Naive B cell (primary cell): ENCODE measurements at regions not wholly inside any gene's neighbourhood (a gene's known extent, or its start where the extent isn't known, plus 50 kb on each side); places are given as distances from the start of the nearest gene placed in this dataset.
A peak's percentile ranks its signal among the peaks of the same experiment; 100 is the strongest.
"Not testable (repeated sequence)": the region's sequence is repeated elsewhere in the genome, so short reads cannot be mapped to it uniquely, and the experiment has no call there.

ENCODE experiments used
- ATAC-seq, 2 donors: fragments of 150-1000 bp; cut with Tn5 transposase; 2 replicates each; pipeline ENCODE4 v1.10.0; 2021; ENCODE audit warnings: low read depth in 2 of 2, mild to moderate bottlenecking in 2 of 2, moderate library complexity in 2 of 2
- DNase-seq: peaks from one replicate; pipeline ENCODE4 v3.0.0; 2022
- H3K27ac Mint-ChIP-seq, 6 donors: one replicate each; pipeline ENCODE4 v1.8.0; 2020 to 2022; ENCODE audit warnings: mild to moderate bottlenecking in 6 of 6, mixed read lengths in 6 of 6, moderate library complexity in 5 of 6, inconsistent platforms in 2 of 6
- H3K27me3 Mint-ChIP-seq, 3 donors: one replicate each; pipeline ENCODE4 v1.8.0; 2021 to 2022; ENCODE audit warnings: mixed read lengths in 3 of 3, mild to moderate bottlenecking in 1 of 3
- H3K36me3 Mint-ChIP-seq, 2 donors: one replicate each; pipeline ENCODE4 v1.8.0; 2020 to 2022; ENCODE audit warnings: mixed read lengths in 2 of 2, inconsistent platforms in 1 of 2, mild to moderate bottlenecking in 1 of 2
- H3K4me1 Mint-ChIP-seq, 3 donors: one replicate each; pipeline ENCODE4 v1.8.0; 2020 to 2022; ENCODE audit warnings: mixed read lengths in 3 of 3, inconsistent platforms in 1 of 3, mild to moderate bottlenecking in 1 of 3, moderate library complexity in 1 of 3
- H3K4me3 Mint-ChIP-seq, 8 donors: one replicate each; pipeline ENCODE4 v1.8.0; 2020 to 2022; ENCODE audit warnings: mild to moderate bottlenecking in 8 of 8, mixed read lengths in 8 of 8, moderate library complexity in 8 of 8, inconsistent platforms in 2 of 8
- H3K9me3 Mint-ChIP-seq, 7 donors: one replicate each; pipeline ENCODE4 v1.8.0; 2020 to 2022; ENCODE audit warnings: mixed read lengths in 7 of 7, mild to moderate bottlenecking in 5 of 7, inconsistent platforms in 2 of 7, moderate library complexity in 1 of 7

GRCh38 chr13:19072956-19073706, 108.5 kb downstream of the TUBA3C start:
- H3K4me1 Mint-ChIP-seq, H3K27me3 Mint-ChIP-seq, H3K27ac Mint-ChIP-seq, ATAC-seq, H3K4me3 Mint-ChIP-seq, H3K36me3 Mint-ChIP-seq, DNase-seq: not testable (repeated sequence)
- H3K9me3 Mint-ChIP-seq = peaks cover 4 to 13% (median 6%) of the 10 kb centered on the region in 7 donors

DNA sequence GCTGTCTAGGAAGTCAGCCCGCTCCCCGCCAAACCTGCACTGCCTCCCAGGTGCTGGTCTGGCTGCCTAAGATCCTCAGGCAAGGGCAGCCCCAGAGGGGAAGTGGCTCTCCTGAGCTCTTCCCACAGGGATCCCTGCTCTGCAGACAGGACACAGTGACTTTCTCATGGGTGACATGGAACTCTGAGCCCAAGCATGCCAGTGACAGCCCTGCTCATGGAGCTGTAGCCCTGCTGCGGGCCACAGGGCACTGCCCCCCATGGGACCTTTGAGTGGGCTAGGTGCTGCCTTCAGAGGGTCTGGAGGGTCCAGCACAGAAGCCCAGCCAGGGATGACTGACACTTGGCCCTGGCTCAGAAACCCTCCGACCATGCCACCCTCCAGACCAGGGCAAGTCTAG, 109.1 kb downstream of the TUBA3C start:
- ATAC-seq = no peak

DNA sequence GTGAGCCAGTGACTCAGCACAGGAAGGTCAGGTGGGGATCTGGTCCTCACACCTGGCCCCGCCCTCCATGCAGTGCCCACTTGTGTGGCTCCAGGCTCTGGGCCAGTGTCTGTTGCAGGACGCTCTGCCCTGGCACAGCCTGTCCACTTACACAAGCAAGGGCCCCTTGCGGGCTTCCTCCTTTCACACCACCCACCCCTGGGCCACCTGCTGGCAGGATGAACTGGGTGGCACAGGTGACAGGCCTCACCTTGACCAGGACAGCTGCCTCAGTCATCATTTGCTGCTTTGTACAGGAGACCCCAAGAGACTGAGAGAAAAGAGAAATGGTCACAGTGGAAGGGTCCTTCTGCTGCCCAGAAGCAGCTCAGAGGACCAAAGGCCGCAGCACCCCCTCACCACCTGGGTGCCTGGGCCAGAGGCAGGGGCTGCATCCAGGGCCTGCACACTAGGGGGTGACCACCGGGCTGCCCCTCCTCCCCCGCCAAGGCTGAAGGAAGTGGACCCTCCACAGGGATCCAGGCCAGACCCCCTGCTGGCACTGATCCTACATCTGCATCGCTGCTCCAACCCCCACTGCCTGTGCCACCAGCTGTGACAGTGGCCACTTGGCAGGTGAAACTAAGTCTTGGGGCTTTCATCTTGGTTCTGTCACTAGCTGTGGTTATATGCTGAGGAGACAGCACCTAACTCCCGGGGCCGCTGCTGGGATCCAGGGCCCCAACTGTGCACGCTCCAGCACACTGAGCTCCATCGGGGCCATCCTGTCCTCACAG, 110.3 kb downstream of the TUBA3C start:
- Mint-ChIP-seq H3K27me3 (no peaks in the 10 kb centered on the region), H3K9me3 (peaks cover 3 to 13% (median 8%) of the 10 kb centered on the region in 7 donors), H3K4me1 (peaks cover 0 to 4% (median 0%) of the 10 kb centered on the region in 3 donors), H3K4me3 (no peak overlapping the region), H3K36me3 (peaks cover 0 to 8% of the 10 kb centered on the region in 2 donors), H3K27ac (no peak overlapping the region)
- no peak for DNase-seq
- no peak for ATAC-seq

More for the DNA sequence above, 109.1 kb downstream of the TUBA3C start:
- no peak overlapping the region for H3K4me3 Mint-ChIP-seq
- H3K36me3 Mint-ChIP-seq = peaks cover 0 to 8% of the 10 kb centered on the region in 2 donors
- H3K9me3 Mint-ChIP-seq = peaks cover 4 to 13% (median 6%) of the 10 kb centered on the region in 7 donors
- no peaks in the 10 kb centered on the region for H3K27me3 Mint-ChIP-seq
- no peak for DNase-seq
- H3K4me1 Mint-ChIP-seq = peaks cover 0 to 4% (median 0%) of the 10 kb centered on the region in 3 donors
- no peak overlapping the region for H3K27ac Mint-ChIP-seq

DNA sequence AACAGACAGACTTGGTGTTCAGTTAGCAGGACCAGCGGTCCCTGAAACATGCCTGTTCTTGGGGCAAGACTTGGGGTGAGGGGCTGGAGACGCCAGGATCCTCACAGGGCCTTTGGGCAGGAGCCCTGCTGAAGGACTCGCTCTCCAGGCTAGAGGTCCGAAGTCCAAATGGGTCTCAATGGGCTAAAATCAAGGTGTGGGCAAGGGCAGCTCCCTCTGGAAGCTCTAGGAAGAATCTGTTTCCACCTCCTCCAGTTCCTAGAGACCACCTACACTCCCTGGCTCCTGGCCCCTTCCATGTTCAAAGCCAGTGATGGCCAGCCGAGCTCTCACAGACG, 111.3 kb downstream of the TUBA3C start:
- DNase-seq (no peak), ATAC-seq (no peak)
- H3K4me3 Mint-ChIP-seq = no peak overlapping the region
- peaks cover 0 to 4% (median 0%) of the 10 kb centered on the region in 3 donors for H3K4me1 Mint-ChIP-seq
- H3K36me3 Mint-ChIP-seq = peaks cover 0 to 8% of the 10 kb centered on the region in 2 donors
- H3K27me3 Mint-ChIP-seq = no peaks in the 10 kb centered on the region
- H3K9me3 Mint-ChIP-seq = peaks cover 6 to 16% (median 9%) of the 10 kb centered on the region in 7 donors
- no peak overlapping the region for H3K27ac Mint-ChIP-seq

DNA sequence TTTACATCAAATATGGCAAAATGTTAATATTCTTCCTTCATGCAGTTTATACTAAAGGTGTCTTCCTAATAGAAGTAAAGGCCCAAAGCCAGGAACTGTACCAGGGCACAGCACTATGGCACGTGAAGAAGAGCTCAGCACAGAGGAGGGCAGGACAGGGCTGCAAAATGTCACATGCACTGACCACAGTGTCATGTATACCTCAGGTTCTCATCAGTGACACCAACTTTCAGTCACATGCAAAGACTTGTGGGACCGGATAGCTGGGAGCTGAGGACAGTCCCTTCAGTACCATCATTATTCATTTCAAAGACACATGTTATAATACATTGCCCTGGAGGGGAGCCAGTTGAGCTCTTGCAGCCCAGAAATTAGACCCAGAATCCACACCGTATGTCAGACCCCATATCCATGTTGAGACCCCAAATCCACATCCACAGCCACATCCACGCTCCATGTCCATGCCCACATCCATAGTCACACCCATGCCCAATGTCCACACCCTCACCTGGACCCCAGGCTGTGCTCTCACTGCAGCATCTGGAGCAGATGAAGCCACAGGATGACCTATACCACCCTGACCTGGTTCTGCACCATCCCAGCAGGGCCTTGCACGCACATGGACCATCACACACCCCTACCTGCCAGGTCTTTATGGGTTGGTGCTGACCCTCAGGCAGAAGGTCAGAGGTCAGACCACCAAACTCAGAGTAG, 111.8 kb downstream of the TUBA3C start:
- Mint-ChIP-seq H3K4me3 (peak overlapping the region in 1 of 8 donors; percentile 48), H3K9me3 (peaks cover 5 to 16% (median 9%) of the 10 kb centered on the region in 7 donors), H3K27ac (no peak overlapping the region), H3K36me3 (peaks cover 0 to 6% of the 10 kb centered on the region in 2 donors), H3K27me3 (no peaks in the 10 kb centered on the region), H3K4me1 (peaks cover 0 to 4% (median 0%) of the 10 kb centered on the region in 3 donors)
- ATAC-seq (no peak), DNase-seq (no peak)

DNA sequence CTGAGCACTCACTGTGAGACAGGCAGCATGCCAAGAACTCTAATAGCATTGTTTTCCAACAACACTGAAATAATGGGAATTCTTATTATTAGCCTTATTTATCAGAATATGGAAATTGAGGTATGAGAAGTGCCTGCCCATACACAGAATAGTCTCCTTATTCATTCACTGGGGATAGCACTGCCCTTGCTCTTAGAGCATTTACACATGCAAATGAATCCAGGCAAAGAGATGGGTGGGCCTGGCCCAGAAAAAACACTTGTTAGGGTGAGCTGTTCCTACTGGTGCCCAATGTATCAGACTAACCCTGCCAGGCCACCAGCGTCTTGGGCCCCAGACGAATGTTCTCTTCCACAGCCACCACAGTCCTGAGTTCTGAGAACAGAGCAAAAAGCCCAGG, 112.9 kb downstream of the TUBA3C start:
- ATAC-seq (no peak), DNase-seq (no peak)
- Mint-ChIP-seq H3K4me1 (no peaks in the 10 kb centered on the region), H3K4me3 (no peak overlapping the region), H3K27me3 (no peaks in the 10 kb centered on the region), H3K27ac (no peak overlapping the region), H3K36me3 (no peaks in the 10 kb centered on the region), H3K9me3 (peaks cover 5 to 21% (median 11%) of the 10 kb centered on the region in 7 donors)

- Mint-ChIP-seq H3K27me3 (no peaks in the 10 kb centered on the region), H3K4me3 (no peak overlapping the region), H3K9me3 (peaks cover 5 to 26% (median 17%) of the 10 kb centered on the region in 7 donors), H3K36me3 (no peaks in the 10 kb centered on the region), H3K4me1 (no peaks in the 10 kb centered on the region), H3K27ac (no peak overlapping the region)
- DNase-seq (no peak), ATAC-seq (no peak)
These were observed 113.9 kb downstream of the TUBA3C start for GRCh38 chr13:19067767-19068166.

DNA sequence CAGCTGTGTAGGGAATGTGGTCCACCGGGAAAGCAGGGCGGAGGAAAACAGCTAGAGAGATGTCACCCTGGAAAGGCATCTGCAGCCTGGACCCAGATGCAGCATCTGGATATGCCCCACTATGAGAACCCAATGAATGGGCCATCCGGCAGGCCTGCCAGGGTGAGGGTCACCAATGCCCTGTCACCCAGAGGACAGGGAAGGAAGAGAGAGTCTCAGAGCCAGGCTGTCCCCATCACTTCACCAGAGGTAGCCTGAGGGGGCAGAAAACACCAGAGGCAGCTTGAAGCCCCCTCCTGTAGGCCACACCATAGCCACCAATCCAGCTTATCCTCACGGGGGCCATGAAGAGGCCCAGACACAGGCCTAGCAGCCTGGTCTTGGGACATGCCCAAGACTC, 118.8 kb downstream of the TUBA3C start:
- DNase-seq (no peak), ATAC-seq (no peak)
- H3K9me3 Mint-ChIP-seq = peaks cover 5 to 29% (median 20%) of the 10 kb centered on the region in 7 donors
- H3K27me3 Mint-ChIP-seq = no peaks in the 10 kb centered on the region
- no peak overlapping the region for H3K4me3 Mint-ChIP-seq
- no peak overlapping the region for H3K27ac Mint-ChIP-seq
- H3K36me3 Mint-ChIP-seq = no peaks in the 10 kb centered on the region
- no peaks in the 10 kb centered on the region for H3K4me1 Mint-ChIP-seq

DNA sequence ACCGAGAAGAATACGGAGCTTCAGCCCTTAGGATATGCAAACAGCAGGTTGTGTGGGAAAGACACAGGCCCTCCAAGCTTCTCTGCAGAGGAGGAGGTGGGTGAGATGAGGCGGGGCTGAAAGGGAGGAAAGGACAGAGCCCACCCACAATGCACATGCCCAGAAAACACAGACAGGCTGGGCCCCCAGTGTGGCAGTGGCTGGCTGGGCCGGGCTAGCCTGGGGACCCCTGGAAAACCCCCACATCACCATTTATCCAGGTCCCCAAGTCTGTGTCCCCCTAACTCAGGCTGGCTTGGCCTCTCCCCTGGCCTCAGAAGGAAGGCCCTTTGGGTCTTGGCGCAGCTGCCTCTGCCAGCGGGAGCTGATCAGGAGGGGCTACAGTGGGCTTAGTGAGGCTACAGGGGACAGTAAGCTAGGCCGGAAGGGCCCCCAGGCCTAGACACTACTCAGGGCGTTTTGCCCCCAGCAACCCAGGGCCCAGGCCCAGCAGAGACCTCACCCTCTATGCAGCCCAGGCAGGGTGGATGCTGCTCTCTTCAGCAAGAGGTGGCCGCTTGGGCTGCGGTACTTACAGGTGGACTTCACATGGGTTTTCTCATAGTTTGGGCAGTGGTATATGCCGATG, 119.5 kb downstream of the TUBA3C start:
- no peak for DNase-seq
- H3K27me3 Mint-ChIP-seq = no peaks in the 10 kb centered on the region
- no peak overlapping the region for H3K27ac Mint-ChIP-seq
- no peaks in the 10 kb centered on the region for H3K36me3 Mint-ChIP-seq
- peaks cover 5 to 29% (median 20%) of the 10 kb centered on the region in 7 donors for H3K9me3 Mint-ChIP-seq
- H3K4me1 Mint-ChIP-seq = no peaks in the 10 kb centered on the region
- no peak overlapping the region for H3K4me3 Mint-ChIP-seq
- no peak for ATAC-seq

DNA sequence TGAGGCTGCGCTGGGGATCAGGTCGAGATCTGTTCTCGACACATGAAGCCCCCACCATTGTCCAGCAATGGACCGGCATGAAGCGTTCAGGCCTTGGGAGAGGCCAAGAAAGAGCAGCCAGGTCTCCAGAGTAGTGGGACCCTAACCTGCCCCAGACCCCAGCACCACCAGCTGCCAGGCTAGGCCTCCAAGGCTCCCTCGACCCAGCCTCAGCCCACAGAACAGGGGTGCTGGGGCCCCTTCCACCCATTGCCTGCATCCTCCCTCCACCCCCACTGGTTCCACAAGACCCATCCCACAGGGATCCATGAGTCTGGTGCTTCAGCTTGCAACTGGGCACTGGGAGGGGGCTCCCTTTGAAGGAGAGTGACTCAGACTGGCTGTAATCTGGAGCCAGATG, 120.3 kb downstream of the TUBA3C start:
- Mint-ChIP-seq H3K9me3 (peaks cover 5 to 27% (median 19%) of the 10 kb centered on the region in 7 donors), H3K36me3 (no peaks in the 10 kb centered on the region), H3K27me3 (no peaks in the 10 kb centered on the region), H3K4me3 (no peak overlapping the region), H3K27ac (no peak overlapping the region), H3K4me1 (no peaks in the 10 kb centered on the region)
- ATAC-seq (no peak), DNase-seq (no peak)

DNA sequence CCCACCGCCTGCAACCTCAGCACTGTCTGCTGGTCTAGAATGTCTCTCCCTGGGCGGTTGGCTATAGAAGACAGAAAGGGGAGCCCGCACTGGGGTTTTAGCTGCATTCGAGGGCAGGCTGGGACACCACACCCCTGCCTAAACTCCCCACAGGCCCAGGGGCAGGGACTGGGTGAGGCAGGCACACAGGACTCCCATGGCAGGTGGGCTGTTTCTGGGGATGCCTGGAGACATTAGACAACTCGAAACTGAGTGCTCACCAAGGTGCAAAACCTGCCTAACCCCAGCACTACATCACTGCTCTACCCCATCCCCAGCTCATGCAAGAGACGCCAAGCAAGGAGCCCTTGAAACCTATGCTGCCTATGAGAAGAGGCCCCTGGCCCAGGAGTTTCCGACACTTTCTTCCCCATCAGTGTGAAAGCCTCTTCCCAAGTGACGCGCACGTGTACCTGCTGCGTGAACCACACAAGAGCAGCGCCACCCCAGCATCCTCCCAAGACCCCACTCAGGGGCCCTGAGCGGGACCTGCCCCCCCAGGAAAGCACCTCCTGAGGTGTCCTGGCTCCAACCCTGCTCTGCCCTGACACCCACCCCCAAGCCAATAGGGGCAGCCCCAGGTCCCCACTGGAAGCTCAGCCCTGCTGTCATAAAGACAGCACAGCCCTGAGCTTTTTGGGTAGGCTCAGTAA, 121.2 kb downstream of the TUBA3C start:
- no peak overlapping the region for H3K4me3 Mint-ChIP-seq
- no peak for ATAC-seq
- H3K9me3 Mint-ChIP-seq = peaks cover 5 to 21% (median 16%) of the 10 kb centered on the region in 7 donors
- no peaks in the 10 kb centered on the region for H3K4me1 Mint-ChIP-seq
- no peaks in the 10 kb centered on the region for H3K36me3 Mint-ChIP-seq
- no peak overlapping the region for H3K27ac Mint-ChIP-seq
- DNase-seq = no peak
- H3K27me3 Mint-ChIP-seq = no peaks in the 10 kb centered on the region

DNA sequence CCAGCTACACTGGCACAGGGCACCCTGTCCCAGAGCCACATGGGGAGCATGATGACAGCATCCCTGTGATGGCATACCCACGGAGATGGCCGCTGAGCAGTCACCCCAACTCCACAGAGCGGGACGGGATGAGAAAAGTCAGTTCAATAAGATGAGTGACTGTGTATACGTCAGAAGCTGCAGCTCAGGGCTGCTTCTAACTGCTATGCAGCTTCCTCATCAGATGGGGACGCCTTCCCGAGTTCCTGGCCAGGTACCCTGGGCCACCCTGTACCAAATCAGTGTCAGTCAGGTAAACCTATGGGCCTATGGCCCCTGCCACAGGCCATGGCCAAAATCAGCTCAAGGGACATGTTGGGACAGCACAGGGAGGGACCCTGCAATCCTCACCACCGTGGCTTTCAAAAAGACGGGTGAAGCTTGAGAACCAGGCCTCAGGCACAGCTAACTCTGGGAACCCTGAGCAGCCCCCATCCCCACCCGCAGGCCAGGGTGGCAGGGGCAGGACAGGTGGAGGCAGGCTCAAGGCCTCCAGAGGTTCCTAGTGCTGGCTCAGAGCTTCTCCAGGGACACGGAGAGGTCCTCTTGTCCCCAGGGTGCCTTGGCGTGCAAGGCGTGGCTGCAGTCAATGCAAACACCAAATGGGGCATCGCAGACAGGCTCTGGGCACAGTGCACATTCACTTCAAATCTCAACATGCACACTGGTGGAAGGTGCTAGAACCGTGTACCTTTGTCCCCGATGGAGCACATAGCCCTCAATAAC, 122.4 kb downstream of the TUBA3C start:
- ATAC-seq (no peak), DNase-seq (no peak)
- H3K4me3 Mint-ChIP-seq = no peak overlapping the region
- H3K36me3 Mint-ChIP-seq = no peaks in the 10 kb centered on the region
- H3K4me1 Mint-ChIP-seq = no peaks in the 10 kb centered on the region
- H3K27me3 Mint-ChIP-seq = no peaks in the 10 kb centered on the region
- no peak overlapping the region for H3K27ac Mint-ChIP-seq
- H3K9me3 Mint-ChIP-seq = peaks cover 0 to 19% (median 13%) of the 10 kb centered on the region in 7 donors
